GM19099 (cell line): ENCODE measurements at regions not wholly inside any gene's neighbourhood (a gene's known extent, or its start where the extent isn't known, plus 50 kb on each side); places are given as distances from the start of the nearest gene placed in this dataset.
A peak's percentile ranks its signal among the peaks of the same experiment; 100 is the strongest.

Experiments used
- POLR2A ChIP-seq: IDR thresholded peaks from 3 replicates; pipeline ENCODE4 v1.6.1; 2011; ENCODE audit warnings: low read depth; ENCODE audit not compliant: insufficient read length; ENCODE audit errors: extremely low read depth

- TF ChIP-seq POLR2A = peak; percentile 28
Measured at GRCh38 chr21:43306911-43307676, 119.8 kb downstream of the SIK1 start.

GRCh38 chr21:43306391-43306790 lies 120.5 kb downstream of the SIK1 start:
- no peak for TF ChIP-seq POLR2A

- TF ChIP-seq POLR2A = no peak
Measured at GRCh38 chr21:43305811-43306311, 121.1 kb downstream of the SIK1 start.

GRCh38 chr21:43305336-43305665 lies 121.6 kb downstream of the SIK1 start:
- TF ChIP-seq POLR2A = no peak

- TF ChIP-seq POLR2A = no peak
Measured at GRCh38 chr21:43304621-43305335, 122.2 kb downstream of the SIK1 start.

- no peak for TF ChIP-seq POLR2A
Measured at GRCh38 chr21:43304206-43304605, 122.7 kb downstream of the SIK1 start.

- no peak for TF ChIP-seq POLR2A
Measured at GRCh38 chr21:43303275-43304178, 123.4 kb downstream of the SIK1 start.

GRCh38 chr21:43302769-43303168 lies 124.2 kb downstream of the SIK1 start:
- no peak for TF ChIP-seq POLR2A

- no peak for TF ChIP-seq POLR2A
Measured at GRCh38 chr21:43302062-43302700, 124.8 kb downstream of the SIK1 start.

GRCh38 chr21:43301409-43302061 lies 125.4 kb downstream of the SIK1 start:
- TF ChIP-seq POLR2A = no peak

- TF ChIP-seq POLR2A = no peak
Measured at GRCh38 chr21:43300496-43301408, 126.2 kb downstream of the SIK1 start.

- no peak for TF ChIP-seq POLR2A
Measured at GRCh38 chr21:43299441-43300277, 127.3 kb downstream of the SIK1 start.
